B cell (primary cell): ENCODE measurements at regions not wholly inside any gene's neighbourhood (a gene's known extent, or its start where the extent isn't known, plus 50 kb on each side); places are given as distances from the start of the nearest gene placed in this dataset.

Experiments used
- ATAC-seq: fragments of 200-7000 bp; cut with Tn5 transposase; one replicate; pipeline ENCODE4 v1.10.0; 2021; ENCODE audit warnings: low read depth, mild to moderate bottlenecking, moderate number of reproducible peaks, moderate library complexity
- CTCF ChIA-PET: fragments of 350-600 bp; sonication (Branson Sonifier 250); formaldehyde crosslinking; loops from one replicate; lab custom pipeline; 2021; ENCODE audit warnings: antibody characterized with exemption, inconsistent platforms; lab: Charles Lee
- POLR2A ChIA-PET: fragments of 350-600 bp; sonication (Branson Sonifier 250); formaldehyde crosslinking; loops from one replicate; lab custom pipeline; 2021; ENCODE audit warnings: antibody characterized with exemption; lab: Charles Lee
- DNase-seq: peaks from one replicate; pipeline ENCODE4 v3.0.0; 2013
- H2AFZ ChIP-seq: 2 replicates; pipeline ENCODE4 v1.6.1; 2012; ENCODE audit warnings: mild to moderate bottlenecking, low read depth, low read length; ENCODE audit not compliant: insufficient read depth, poor library complexity, severe bottlenecking
- H3K27ac ChIP-seq, 2 donors: 1 replicate in 1 of 2; 2 replicates in 1 of 2; pipeline ENCODE4 v1.5.1; 2012 to 2013; ENCODE audit warnings: low read length in 2 of 2, mild to moderate bottlenecking in 2 of 2, moderate library complexity in 1 of 2
- H3K27me3 ChIP-seq, 4 experiments: fragments of 200-600 bp in 1 of 4; sonication (generic) in 1 of 4; replicated peaks in 1 of 4; 1 replicate in 2 of 4; 2 replicates in 2 of 4; pipeline versions ENCODE4 v1.6.1 to v1.7.0; 2013 to 2016; ENCODE audit warnings: low read length in 3 of 4, mild to moderate bottlenecking in 2 of 4, mixed read lengths in 1 of 4, moderate library complexity in 1 of 4; ENCODE audit not compliant: insufficient read depth in 4 of 4, control insufficient read depth in 3 of 4; ENCODE audit errors: control extremely low read depth in 1 of 4
- H3K36me3 ChIP-seq, 2 experiments: replicated peaks in 1 of 2; 1 replicate in 1 of 2; 2 replicates in 1 of 2; pipeline versions ENCODE4 v1.6.1 to v1.7.1; 2013; ENCODE audit warnings: low read length in 1 of 2; ENCODE audit not compliant: insufficient read depth in 2 of 2, control insufficient read depth in 1 of 2; ENCODE audit errors: control extremely low read depth in 1 of 2, extremely low read depth in 1 of 2
- H3K4me1 ChIP-seq, 2 donors: fragments of 200-600 bp in 1 of 2; sonication (generic) in 1 of 2; 1 replicate in 1 of 2; 2 replicates in 1 of 2; pipeline versions ENCODE4 v1.5.1 to v1.6.1; 2013 to 2017; ENCODE audit warnings: low read length in 2 of 2; ENCODE audit not compliant: control insufficient read depth in 2 of 2, insufficient read depth in 2 of 2
- H3K4me2 ChIP-seq: replicated peaks from 2 replicates; pipeline ENCODE3; 2012; ENCODE audit warnings: mild to moderate bottlenecking, low read depth, low read length; ENCODE audit not compliant: poor library complexity, severe bottlenecking
- H3K4me3 ChIP-seq, 5 experiments: fragments of 200-600 bp in 1 of 5; sonication (generic) in 1 of 5; 1 replicate in 3 of 5; 2 replicates in 2 of 5; pipeline versions ENCODE4 v1.5.1 to v1.7.0; 2011 to 2016; ENCODE audit warnings: low read length in 4 of 5, mild to moderate bottlenecking in 4 of 5, low read depth in 2 of 5, control low read depth in 1 of 5, moderate library complexity in 1 of 5; ENCODE audit not compliant: insufficient read depth in 1 of 5; ENCODE audit errors: control extremely low read depth in 1 of 5, extremely low read depth in 1 of 5
- H3K79me2 ChIP-seq: fragments of 200-600 bp; sonication (generic); one replicate; pipeline ENCODE4 v1.6.0; 2016; ENCODE audit warnings: low read length; ENCODE audit not compliant: control insufficient read depth, insufficient read depth
- H3K9ac ChIP-seq: fragments of 200-600 bp; sonication (generic); 2 replicates; pipeline ENCODE4 v1.6.1; 2017; ENCODE audit warnings: mild to moderate bottlenecking, low read length, moderate library complexity
- H3K9me3 ChIP-seq, 3 donors: one replicate each; pipeline versions ENCODE4 v1.6.1 to v1.7.1; 2013; ENCODE audit warnings: low read length in 2 of 3; ENCODE audit not compliant: control insufficient read depth in 2 of 3, insufficient read depth in 1 of 3; ENCODE audit errors: control extremely low read depth in 1 of 3
- H4K20me1 ChIP-seq: 2 replicates; pipeline ENCODE4 v1.6.0; 2012; ENCODE audit warnings: mild to moderate bottlenecking, low read length; ENCODE audit not compliant: insufficient read depth, control insufficient read depth, poor library complexity, severe bottlenecking
- H3K27ac Mint-ChIP-seq: one replicate; pipeline ENCODE4 v1.8.0; 2021; ENCODE audit warnings: mixed read lengths
- H3K27me3 Mint-ChIP-seq: one replicate; pipeline ENCODE4 v1.8.0; 2021; ENCODE audit warnings: mixed read lengths
- H3K4me1 Mint-ChIP-seq: one replicate; pipeline ENCODE4 v1.8.0; 2021; ENCODE audit warnings: mixed read lengths
- H3K4me3 Mint-ChIP-seq: one replicate; pipeline ENCODE4 v1.8.0; 2021; ENCODE audit warnings: mixed read lengths
- H3K9me3 Mint-ChIP-seq: one replicate; pipeline ENCODE4 v1.8.0; 2022; ENCODE audit warnings: mixed read lengths; ENCODE audit not compliant: insufficient read depth
- EZH2 ChIP-seq: IDR thresholded peaks from 2 replicates; pipeline ENCODE4 v1.6.1; 2012; ENCODE audit warnings: borderline replicate concordance, low read depth, mild to moderate bottlenecking, moderate library complexity, low read length; ENCODE audit not compliant: insufficient read depth, poor library complexity, severe bottlenecking
- WGBS: methylation state at CpG from one replicate; pipeline ENCODE4 v1.1.5; 2013; ENCODE audit warnings: missing lambda C conversion rate; ENCODE audit not compliant: insufficient coverage; 5-methylcytosine and 5-hydroxymethylcytosine counted together
- intact Hi-C: fragments of 100-400 bp; cut with micrococcal nuclease; formaldehyde crosslinking; loops from one replicate; pipeline ENCODE4 v1.10.0; 2022
- TF ChIP-seq, protein P1 (sequence below): fragments of 200-600 bp; IDR thresholded peaks from one replicate; pipeline ENCODE4 v1.8.0; 2022; ENCODE audit warnings: antibody characterized with exemption, mild to moderate bottlenecking

DNA sequence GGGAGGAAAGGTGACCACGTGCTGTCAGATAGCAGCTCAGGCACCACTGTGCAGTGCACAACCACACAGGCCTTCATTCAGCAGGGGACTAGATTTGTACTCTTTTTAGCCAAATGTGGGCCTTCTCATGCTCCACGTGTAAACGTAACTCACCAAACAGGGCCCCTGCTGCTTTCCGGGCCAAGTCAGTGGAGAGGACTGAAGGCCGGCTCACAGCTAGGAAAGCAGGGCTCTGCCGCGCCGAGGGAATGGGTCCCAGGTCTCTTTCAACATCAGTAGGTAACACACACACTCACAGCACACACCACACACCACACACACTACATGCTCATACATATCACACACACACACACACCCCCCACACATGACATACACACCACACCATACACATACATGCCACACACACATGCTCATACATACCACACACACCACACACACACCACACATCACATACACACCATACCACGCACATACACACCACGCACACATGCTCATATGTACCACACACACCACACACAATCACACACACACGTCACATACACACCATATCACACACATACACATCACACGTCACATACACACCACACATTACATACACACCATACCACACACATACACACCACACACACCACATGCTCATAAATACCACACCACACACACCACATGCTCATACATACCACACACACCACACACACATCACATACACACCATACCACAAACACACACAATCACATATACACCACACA, 124.0 kb upstream of the ERG start:
- no peak overlapping the region for H3K27ac Mint-ChIP-seq
- Histone ChIP-seq H3K9ac (no peak overlapping the region), H3K4me1 (no peaks in the 10 kb centered on the region), H3K79me2 (no peaks in the 10 kb centered on the region), H3K4me3 (no peak overlapping the region), H3K27ac (no peak overlapping the region), H2AFZ (no peak overlapping the region), H4K20me1 (no peaks in the 10 kb centered on the region), H3K36me3 (no peaks in the 10 kb centered on the region), H3K27me3 (no peaks in the 10 kb centered on the region), H3K4me2 (no peak overlapping the region), H3K9me3 (peaks cover 0 to 7% (median 0%) of the 10 kb centered on the region in 3 donors)
- ChIA-PET POLR2A (no interaction called here), CTCF (no interaction called here)
- H3K27me3 Mint-ChIP-seq = no peaks in the 10 kb centered on the region
- ATAC-seq = no peak
- H3K9me3 Mint-ChIP-seq = no peaks in the 10 kb centered on the region
- no peak for DNase-seq
- H3K4me3 Mint-ChIP-seq = no peak overlapping the region
- H3K4me1 Mint-ChIP-seq = no peaks in the 10 kb centered on the region
- WGBS = 98% methylated on average over 12 of the region's 12 CpGs
- TF ChIP-seq, protein P1, sequence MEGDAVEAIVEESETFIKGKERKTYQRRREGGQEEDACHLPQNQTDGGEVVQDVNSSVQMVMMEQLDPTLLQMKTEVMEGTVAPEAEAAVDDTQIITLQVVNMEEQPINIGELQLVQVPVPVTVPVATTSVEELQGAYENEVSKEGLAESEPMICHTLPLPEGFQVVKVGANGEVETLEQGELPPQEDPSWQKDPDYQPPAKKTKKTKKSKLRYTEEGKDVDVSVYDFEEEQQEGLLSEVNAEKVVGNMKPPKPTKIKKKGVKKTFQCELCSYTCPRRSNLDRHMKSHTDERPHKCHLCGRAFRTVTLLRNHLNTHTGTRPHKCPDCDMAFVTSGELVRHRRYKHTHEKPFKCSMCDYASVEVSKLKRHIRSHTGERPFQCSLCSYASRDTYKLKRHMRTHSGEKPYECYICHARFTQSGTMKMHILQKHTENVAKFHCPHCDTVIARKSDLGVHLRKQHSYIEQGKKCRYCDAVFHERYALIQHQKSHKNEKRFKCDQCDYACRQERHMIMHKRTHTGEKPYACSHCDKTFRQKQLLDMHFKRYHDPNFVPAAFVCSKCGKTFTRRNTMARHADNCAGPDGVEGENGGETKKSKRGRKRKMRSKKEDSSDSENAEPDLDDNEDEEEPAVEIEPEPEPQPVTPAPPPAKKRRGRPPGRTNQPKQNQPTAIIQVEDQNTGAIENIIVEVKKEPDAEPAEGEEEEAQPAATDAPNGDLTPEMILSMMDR = no peak
- TF ChIP-seq EZH2 = no peak
- intact Hi-C loops = no loop called here

GRCh38 chr21:38622827-38623209, 124.5 kb upstream of the ERG start:
- POLR2A ChIA-PET = no interaction called here
- H3K4me3 Mint-ChIP-seq = no peak overlapping the region
- TF ChIP-seq, protein P1 = no peak
- no peak for TF ChIP-seq EZH2

More at GRCh38 chr21:38622827-38623209, 124.5 kb upstream of the ERG start:
- Histone ChIP-seq H2AFZ (no peak overlapping the region), H3K27ac (no peak overlapping the region), H4K20me1 (no peaks in the 10 kb centered on the region), H3K4me3 (no peak overlapping the region), H3K4me2 (no peak overlapping the region), H3K4me1 (no peaks in the 10 kb centered on the region), H3K9ac (no peak overlapping the region), H3K27me3 (no peaks in the 10 kb centered on the region), H3K36me3 (no peaks in the 10 kb centered on the region), H3K79me2 (no peaks in the 10 kb centered on the region), H3K9me3 (peaks cover 0 to 7% (median 0%) of the 10 kb centered on the region in 3 donors)
- Mint-ChIP-seq H3K27ac (no peak overlapping the region), H3K27me3 (no peaks in the 10 kb centered on the region), H3K9me3 (no peaks in the 10 kb centered on the region), H3K4me1 (no peaks in the 10 kb centered on the region)
- DNase-seq (no peak), ATAC-seq (no peak)
- intact Hi-C loops = no loop called here
- WGBS = 44% methylated on average over 2 of the region's 2 CpGs
- CTCF ChIA-PET = no interaction called here
